ENCODE measurements at regions not wholly inside any gene's neighbourhood (a gene's known extent, or its start where the extent isn't known, plus 50 kb on each side); places are given as distances from the start of the nearest gene placed in this dataset.

GRCh38 chr16:65392806-65393565, 271.1 kb upstream of the CDH11 start:
- Histone ChIP-seq H3K4me1 (no peaks in the 10 kb centered on the region), H3K27me3 (no peaks in the 10 kb centered on the region), H3K27ac (no peak overlapping the region), H3K36me3 (no peaks in the 10 kb centered on the region), H3K4me3 (no peak overlapping the region), H3K9me3 (no peaks in the 10 kb centered on the region)
- DNase-seq = no peak
- intact Hi-C loops (cut with DNase I; ENCODE audit: low total_unique reads) = no loop called here
- TF ChIP-seq CTCF (IDR thresholded peaks at IDR 0.05) (no peak), POLR2A (IDR thresholded peaks at IDR 0.05) (no peak)

- intact Hi-C loops (cut with DNase I; ENCODE audit: low total_unique reads) = no loop called here
- Histone ChIP-seq H3K9me3 (no peaks in the 10 kb centered on the region), H3K27ac (no peak overlapping the region), H3K4me3 (no peak overlapping the region), H3K27me3 (no peaks in the 10 kb centered on the region), H3K4me1 (no peaks in the 10 kb centered on the region), H3K36me3 (no peaks in the 10 kb centered on the region)
- DNase-seq = no peak
- TF ChIP-seq POLR2A (IDR thresholded peaks at IDR 0.05) (no peak), CTCF (IDR thresholded peaks at IDR 0.05) (no peak)
Observed at GRCh38 chr16:65388592-65388991, 266.7 kb upstream of the CDH11 start.

GRCh38 chr16:65386672-65387071, 264.8 kb upstream of the CDH11 start:
- Histone ChIP-seq H3K9me3 (no peaks in the 10 kb centered on the region), H3K27me3 (no peaks in the 10 kb centered on the region)

GRCh38 chr16:65384441-65384840, 262.6 kb upstream of the CDH11 start:
- intact Hi-C loops (cut with DNase I; ENCODE audit: low total_unique reads) = no loop called here
- H3K4me3 ChIP-seq = no peak overlapping the region
- H3K36me3 ChIP-seq = no peaks in the 10 kb centered on the region
- H3K4me1 ChIP-seq = no peaks in the 10 kb centered on the region
- H3K27me3 ChIP-seq = no peaks in the 10 kb centered on the region
- no peak for DNase-seq
- TF ChIP-seq POLR2A (IDR thresholded peaks at IDR 0.05) (no peak), CTCF (IDR thresholded peaks at IDR 0.05) (no peak)
- H3K27ac ChIP-seq = no peak overlapping the region
- no peaks in the 10 kb centered on the region for H3K9me3 ChIP-seq

More at GRCh38 chr16:65386672-65387071, 264.8 kb upstream of the CDH11 start:
- no peak overlapping the region for H3K4me3 ChIP-seq
- H3K27ac ChIP-seq = no peak overlapping the region
- DNase-seq = no peak
- H3K36me3 ChIP-seq = no peaks in the 10 kb centered on the region
- no peaks in the 10 kb centered on the region for H3K4me1 ChIP-seq
- no peak for TF ChIP-seq POLR2A (IDR thresholded peaks at IDR 0.05)
- no peak for TF ChIP-seq CTCF (IDR thresholded peaks at IDR 0.05)
- intact Hi-C loops (cut with DNase I; ENCODE audit: low total_unique reads) = no loop called here

GRCh38 chr16:65377195-65377594, 255.3 kb upstream of the CDH11 start:
- Histone ChIP-seq H3K36me3 (no peaks in the 10 kb centered on the region), H3K27me3 (no peaks in the 10 kb centered on the region), H3K4me3 (no peak overlapping the region), H3K9me3 (no peaks in the 10 kb centered on the region), H3K27ac (no peak overlapping the region), H3K4me1 (no peaks in the 10 kb centered on the region)
- intact Hi-C loops (cut with DNase I; ENCODE audit: low total_unique reads) = no loop called here
- no peak for DNase-seq
- TF ChIP-seq CTCF (IDR thresholded peaks at IDR 0.05) = no peak
- TF ChIP-seq POLR2A (IDR thresholded peaks at IDR 0.05) = no peak

All from uterus (tissue), 3 donors.